ENCODE measurements at regions not wholly inside any gene's neighbourhood (a gene's known extent, or its start where the extent isn't known, plus 50 kb on each side); places are given as distances from the start of the nearest gene placed in this dataset.

DNA sequence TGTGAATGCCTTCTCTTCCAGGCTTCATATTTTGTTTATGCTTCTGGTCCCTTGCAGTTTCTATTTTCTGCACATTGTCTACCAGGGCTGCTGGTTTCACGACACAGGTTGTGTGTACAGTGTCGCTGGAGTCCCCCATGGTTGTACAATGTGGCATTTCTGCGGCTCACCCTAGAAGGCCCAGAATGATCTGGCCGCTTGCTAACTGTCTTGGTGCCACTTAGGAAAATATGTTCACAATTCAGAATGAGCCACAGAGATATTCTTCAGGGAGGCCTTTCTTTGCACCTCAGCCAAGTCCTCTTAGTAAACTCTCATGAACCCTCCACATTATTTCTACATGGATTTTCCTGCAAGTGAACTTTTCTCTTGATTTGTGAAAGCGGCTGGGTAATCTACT lies 195.4 kb downstream of the SUDS3 start:
- no peak for TF ChIP-seq CTBP2 (IDR thresholded peaks at IDR 0.05; ENCODE audit: borderline replicate concordance, insufficient read depth, insufficient read length, low read length)
- TF ChIP-seq FOSL1 (IDR thresholded peaks at IDR 0.05; ENCODE audit: insufficient read depth, low read depth, low read length), result no peak
- TF ChIP-seq EZH2 (IDR thresholded peaks at IDR 0.05; ENCODE audit: low read depth, low read length, severe bottlenecking), result no peak
- TF ChIP-seq, protein P1, sequence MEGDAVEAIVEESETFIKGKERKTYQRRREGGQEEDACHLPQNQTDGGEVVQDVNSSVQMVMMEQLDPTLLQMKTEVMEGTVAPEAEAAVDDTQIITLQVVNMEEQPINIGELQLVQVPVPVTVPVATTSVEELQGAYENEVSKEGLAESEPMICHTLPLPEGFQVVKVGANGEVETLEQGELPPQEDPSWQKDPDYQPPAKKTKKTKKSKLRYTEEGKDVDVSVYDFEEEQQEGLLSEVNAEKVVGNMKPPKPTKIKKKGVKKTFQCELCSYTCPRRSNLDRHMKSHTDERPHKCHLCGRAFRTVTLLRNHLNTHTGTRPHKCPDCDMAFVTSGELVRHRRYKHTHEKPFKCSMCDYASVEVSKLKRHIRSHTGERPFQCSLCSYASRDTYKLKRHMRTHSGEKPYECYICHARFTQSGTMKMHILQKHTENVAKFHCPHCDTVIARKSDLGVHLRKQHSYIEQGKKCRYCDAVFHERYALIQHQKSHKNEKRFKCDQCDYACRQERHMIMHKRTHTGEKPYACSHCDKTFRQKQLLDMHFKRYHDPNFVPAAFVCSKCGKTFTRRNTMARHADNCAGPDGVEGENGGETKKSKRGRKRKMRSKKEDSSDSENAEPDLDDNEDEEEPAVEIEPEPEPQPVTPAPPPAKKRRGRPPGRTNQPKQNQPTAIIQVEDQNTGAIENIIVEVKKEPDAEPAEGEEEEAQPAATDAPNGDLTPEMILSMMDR (IDR thresholded peaks at IDR 0.05; ENCODE audit: control extremely low read depth in 1 of 3, insufficient read depth in 1 of 3, low read depth in 1 of 3, low read length in 3 of 3), result no peak
- no peak for TF ChIP-seq POLR2A (IDR thresholded peaks at IDR 0.05; ENCODE audit: control extremely low read depth in 1 of 2, low read depth in 2 of 2, low read length in 2 of 2)
- TF ChIP-seq SIN3A (conservative IDR thresholded peaks at IDR 0.05 in 1 of 2, IDR thresholded peaks at IDR 0.05 in 1 of 2; ENCODE audit: low read depth in 1 of 2, low read length in 2 of 2), result no peak
- TF ChIP-seq EGR1 (IDR thresholded peaks at IDR 0.05; ENCODE audit: borderline replicate concordance, low read depth, low read length), result no peak
